Ectodermal cell (in vitro differentiated cells): ENCODE measurements at regions not wholly inside any gene's neighbourhood (a gene's known extent, or its start where the extent isn't known, plus 50 kb on each side); places are given as distances from the start of the nearest gene placed in this dataset.
"Not testable (repeated sequence)": the region's sequence is repeated elsewhere in the genome, so short reads cannot be mapped to it uniquely, and the experiment has no call there.

Source experiments
- H3K27ac ChIP-seq: 2 replicates; pipeline ENCODE4 v1.7.0; 2013; ENCODE audit warnings: mild to moderate bottlenecking, low read depth, low read length; ENCODE audit not compliant: insufficient read depth, poor library complexity, severe bottlenecking
- H3K27me3 ChIP-seq: 2 replicates; pipeline ENCODE4 v1.7.0; 2013; ENCODE audit warnings: mild to moderate bottlenecking, low read length; ENCODE audit not compliant: insufficient read depth, control insufficient read depth, poor library complexity, severe bottlenecking
- H3K36me3 ChIP-seq: one replicate; pipeline ENCODE4 v1.7.0; 2013; ENCODE audit warnings: low read length; ENCODE audit not compliant: control insufficient read depth, insufficient read depth
- H3K4me1 ChIP-seq: one replicate; pipeline ENCODE4 v1.7.0; 2013; ENCODE audit warnings: low read length; ENCODE audit not compliant: control insufficient read depth, insufficient read depth
- H3K4me3 ChIP-seq: 2 replicates; pipeline ENCODE4 v1.7.0; 2013; ENCODE audit warnings: low read depth, low read length, control low read depth; ENCODE audit not compliant: insufficient read depth
- H3K9me3 ChIP-seq: 2 replicates; pipeline ENCODE4 v1.7.0; 2013; ENCODE audit warnings: mild to moderate bottlenecking, low read length, moderate library complexity; ENCODE audit not compliant: control insufficient read depth
- WGBS, 2 experiments: methylation state at CpG; one replicate each; pipeline ENCODE4 v1.1.7; 2013; ENCODE audit warnings: missing lambda C conversion rate in 2 of 2; 5-methylcytosine and 5-hydroxymethylcytosine counted together

DNA sequence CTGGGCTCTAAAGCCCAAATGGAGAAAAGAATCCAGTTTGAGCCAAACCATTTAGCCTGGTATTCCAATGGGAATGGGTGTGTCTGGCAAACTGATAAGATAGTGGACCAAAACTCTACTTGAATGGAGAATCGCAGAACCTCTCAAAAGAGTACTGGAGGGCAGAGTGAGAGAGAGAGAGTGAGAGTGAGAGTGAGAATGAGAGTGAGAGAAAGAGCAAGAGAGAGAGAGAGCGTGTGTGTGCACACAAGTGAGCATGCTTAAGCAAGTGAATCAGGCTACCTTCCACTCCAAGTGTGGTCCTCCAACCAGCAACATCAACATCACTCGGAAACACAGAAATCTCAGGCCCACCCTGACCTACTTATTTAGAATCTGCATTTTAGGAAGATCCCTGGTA, 58.8 kb downstream of the UQCRFS1 start:
- no peaks in the 10 kb centered on the region for H3K36me3 ChIP-seq
- H3K4me3 ChIP-seq: no peak overlapping the region
- H3K27ac ChIP-seq: no peak overlapping the region
- no peaks in the 10 kb centered on the region for H3K27me3 ChIP-seq
- 93 to 100% methylated on average over 3 of the region's 3 CpGs for whole genome bisulfite sequencing, 2 experiments
- no peaks in the 10 kb centered on the region for H3K9me3 ChIP-seq
- no peaks in the 10 kb centered on the region for H3K4me1 ChIP-seq

DNA sequence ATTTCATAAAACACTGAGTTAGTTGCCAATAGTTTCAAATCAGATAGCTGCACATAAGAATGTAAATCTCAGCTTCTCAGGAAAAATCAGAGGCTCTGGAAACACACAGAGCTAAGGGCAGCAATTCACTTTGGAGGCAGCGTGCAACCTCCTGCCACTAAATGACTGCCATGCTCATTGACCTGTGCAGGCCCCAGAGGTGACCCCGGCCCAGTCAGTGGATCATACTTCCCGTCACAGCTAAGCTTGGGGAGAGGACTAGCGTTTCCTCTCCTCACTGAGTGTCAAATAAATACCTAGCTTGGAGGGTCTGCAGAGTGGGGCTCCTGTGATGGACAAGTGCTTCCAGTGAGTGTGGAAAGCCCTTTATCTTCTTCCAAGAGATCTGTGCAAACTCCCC, 67.2 kb downstream of the UQCRFS1 start:
- no peaks in the 10 kb centered on the region for H3K36me3 ChIP-seq
- no peak overlapping the region for H3K27ac ChIP-seq
- WGBS, 2 experiments: 83 to 85% methylated on average over 4 of the region's 4 CpGs
- H3K27me3 ChIP-seq: no peaks in the 10 kb centered on the region
- H3K4me3 ChIP-seq: no peak overlapping the region
- no peaks in the 10 kb centered on the region for H3K9me3 ChIP-seq
- no peaks in the 10 kb centered on the region for H3K4me1 ChIP-seq

DNA sequence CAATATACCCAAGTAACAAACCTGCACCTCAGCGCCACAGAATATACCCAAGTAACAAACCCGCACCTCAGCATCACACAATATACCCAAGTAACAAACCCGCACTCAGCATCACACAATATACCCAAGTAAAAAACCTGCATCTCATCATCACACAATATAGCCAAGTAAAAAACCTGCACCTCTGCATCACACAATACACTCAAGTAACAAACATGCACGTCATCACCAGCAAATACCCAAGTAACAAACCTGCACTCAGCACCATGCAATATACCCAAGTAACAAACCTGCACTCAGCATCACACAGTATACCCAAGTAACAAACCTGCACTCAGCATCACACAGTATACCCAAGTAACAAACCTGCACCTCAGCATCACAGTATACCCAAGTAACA, 69.8 kb downstream of the UQCRFS1 start:
- Histone ChIP-seq H3K27me3 (no peaks in the 10 kb centered on the region), H3K9me3 (no peaks in the 10 kb centered on the region), H3K4me3 (no peak overlapping the region), H3K36me3 (no peaks in the 10 kb centered on the region), H3K27ac (no peak overlapping the region), H3K4me1 (no peaks in the 10 kb centered on the region)
- WGBS, 2 experiments: 92 to 93% methylated on average over 4 of the region's 4 CpGs

DNA sequence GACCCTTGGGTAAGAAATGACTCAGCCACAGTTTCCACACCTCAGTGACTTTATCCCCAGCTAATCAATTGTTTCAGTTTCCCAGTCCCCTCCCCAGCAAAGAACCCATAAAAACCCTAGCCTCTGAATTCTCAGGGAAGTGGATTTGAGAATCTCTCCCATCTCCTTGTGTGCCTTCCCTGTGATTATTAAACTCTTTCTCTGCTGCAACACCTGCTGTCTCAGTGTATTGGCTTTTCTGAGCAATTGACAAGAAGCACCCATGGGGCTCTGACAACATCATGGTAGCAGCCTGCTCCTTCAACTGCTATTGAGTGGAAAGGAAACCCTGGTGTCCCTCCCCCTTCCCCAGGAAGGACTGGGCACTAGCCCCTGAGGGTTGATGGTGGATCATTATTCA, 73.7 kb downstream of the UQCRFS1 start:
- Histone ChIP-seq H3K4me1 (no peaks in the 10 kb centered on the region), H3K27ac (no peak overlapping the region), H3K36me3 (no peaks in the 10 kb centered on the region), H3K4me3 (no peak overlapping the region), H3K9me3 (no peaks in the 10 kb centered on the region), H3K27me3 (no peaks in the 10 kb centered on the region)

DNA sequence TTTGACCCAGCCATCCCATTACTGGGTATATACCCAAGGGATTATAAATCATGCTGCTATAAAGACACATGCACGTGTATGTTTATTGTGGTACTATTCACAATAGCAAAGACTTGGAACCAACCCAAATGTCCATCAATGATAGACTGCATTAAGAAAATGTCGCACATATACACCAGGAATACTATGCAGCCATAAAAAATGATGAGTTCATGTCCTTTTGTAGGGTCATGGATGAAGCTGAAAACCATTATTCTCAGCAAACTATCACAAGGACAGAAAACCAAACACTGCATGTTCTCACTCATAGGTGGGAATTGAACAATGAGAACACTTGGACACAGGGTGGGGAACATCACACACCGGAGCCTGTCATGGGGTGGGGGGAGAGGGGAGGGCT, 74.7 kb downstream of the UQCRFS1 start:
- H3K27ac ChIP-seq, H3K9me3 ChIP-seq, H3K4me1 ChIP-seq, H3K27me3 ChIP-seq, H3K4me3 ChIP-seq, H3K36me3 ChIP-seq: not testable (repeated sequence)
- 67 to 72% methylated on average over 1 to 2 of the region's 3 CpGs for WGBS, 2 experiments

DNA sequence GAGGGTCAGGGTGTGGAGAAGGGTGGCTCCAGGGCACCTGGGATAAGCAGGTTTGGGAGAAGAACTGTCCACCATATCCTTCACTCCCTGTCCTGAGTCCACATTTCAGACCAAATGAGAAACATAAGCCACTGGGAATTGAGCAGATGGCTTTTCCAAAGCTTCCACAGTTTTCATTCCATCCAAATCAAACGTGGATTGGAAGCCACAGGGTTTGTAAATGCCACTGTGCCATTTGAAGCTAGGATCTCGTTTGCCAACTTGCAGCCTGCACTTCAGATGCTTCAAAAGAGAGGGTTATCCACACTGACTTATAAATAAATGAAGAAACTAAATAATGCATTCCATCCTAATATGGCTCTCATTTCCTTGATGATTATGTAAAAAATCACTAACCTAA, 81.5 kb downstream of the UQCRFS1 start:
- no peaks in the 10 kb centered on the region for H3K9me3 ChIP-seq
- 69 to 78% methylated on average over 2 of the region's 2 CpGs for WGBS, 2 experiments
- H3K36me3 ChIP-seq: no peaks in the 10 kb centered on the region
- H3K4me1 ChIP-seq: no peaks in the 10 kb centered on the region
- H3K27ac ChIP-seq: no peak overlapping the region
- no peaks in the 10 kb centered on the region for H3K27me3 ChIP-seq
- no peak overlapping the region for H3K4me3 ChIP-seq

DNA sequence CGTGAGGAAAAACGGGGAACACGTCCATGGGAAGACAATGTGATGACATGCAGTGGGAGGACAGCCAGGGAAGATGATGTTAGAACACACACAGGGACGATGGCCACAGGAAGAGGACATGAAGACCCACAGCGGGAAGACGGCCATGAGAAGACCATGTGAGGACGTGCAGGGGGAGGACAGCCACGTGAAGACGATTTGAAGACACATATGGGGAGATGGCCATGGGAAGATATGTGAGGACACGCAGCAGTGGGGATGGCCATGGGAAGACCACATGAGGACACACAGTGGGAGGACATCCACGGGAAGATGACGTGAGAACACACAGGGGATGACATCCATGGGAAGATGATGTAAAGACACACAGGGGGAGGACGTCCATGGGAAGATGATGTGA, 83.8 kb downstream of the UQCRFS1 start:
- no peak overlapping the region for H3K4me3 ChIP-seq
- H3K27ac ChIP-seq: no peak overlapping the region
- H3K27me3 ChIP-seq: no peaks in the 10 kb centered on the region
- no peaks in the 10 kb centered on the region for H3K4me1 ChIP-seq
- no peaks in the 10 kb centered on the region for H3K36me3 ChIP-seq
- WGBS, 2 experiments: 89 to 92% methylated on average over 13 of the region's 13 CpGs
- H3K9me3 ChIP-seq: no peaks in the 10 kb centered on the region

DNA sequence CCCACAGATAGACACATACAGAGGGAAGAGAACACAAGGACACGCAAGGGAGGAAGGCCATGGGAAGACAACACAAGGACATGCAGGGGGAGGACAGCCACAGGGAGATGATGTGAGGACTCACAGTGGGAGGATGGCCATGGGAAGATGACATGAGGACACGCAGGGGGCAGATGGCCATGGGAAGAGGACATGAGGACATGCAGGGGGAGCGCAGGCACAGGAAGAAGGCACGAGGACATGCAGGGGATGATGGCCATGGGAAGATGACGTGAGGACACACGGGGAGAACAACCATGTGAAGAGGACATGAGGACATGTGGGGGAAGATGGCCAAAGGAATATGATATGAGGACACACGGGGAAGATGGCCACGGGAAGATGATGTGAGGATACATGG, 84.7 kb downstream of the UQCRFS1 start:
- no peak overlapping the region for H3K27ac ChIP-seq
- 93 to 94% methylated on average over 8 of the region's 8 CpGs for WGBS, 2 experiments
- H3K9me3 ChIP-seq: no peaks in the 10 kb centered on the region
- H3K27me3 ChIP-seq: no peaks in the 10 kb centered on the region
- H3K36me3 ChIP-seq: no peaks in the 10 kb centered on the region
- no peaks in the 10 kb centered on the region for H3K4me1 ChIP-seq
- H3K4me3 ChIP-seq: no peak overlapping the region

DNA sequence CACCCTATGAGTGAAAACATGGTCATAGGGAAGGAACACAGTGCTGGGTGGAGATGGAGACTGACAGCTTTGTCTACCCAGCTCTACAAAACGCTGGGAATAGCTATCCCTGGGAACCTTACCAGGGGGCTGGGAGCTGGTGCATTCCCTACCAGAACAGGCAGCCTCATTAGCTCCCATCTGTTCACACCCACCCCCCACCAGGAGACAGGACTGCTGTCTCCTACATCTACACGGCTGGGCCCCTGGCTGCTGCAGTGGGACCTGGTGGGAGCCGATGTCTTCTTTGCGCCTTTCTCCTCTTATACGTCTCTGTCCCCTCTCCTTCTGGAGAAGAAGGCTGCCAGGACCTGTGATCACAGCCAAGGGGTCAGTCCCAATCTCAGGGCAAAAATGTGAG, 90.8 kb downstream of the UQCRFS1 start:
- H3K9me3 ChIP-seq: no peaks in the 10 kb centered on the region
- no peak overlapping the region for H3K4me3 ChIP-seq
- no peak overlapping the region for H3K27ac ChIP-seq
- H3K36me3 ChIP-seq: no peaks in the 10 kb centered on the region
- H3K4me1 ChIP-seq: peaks cover 5% of the 10 kb centered on the region
- H3K27me3 ChIP-seq: no peaks in the 10 kb centered on the region
- 87 to 88% methylated on average over 5 of the region's 5 CpGs for WGBS, 2 experiments

DNA sequence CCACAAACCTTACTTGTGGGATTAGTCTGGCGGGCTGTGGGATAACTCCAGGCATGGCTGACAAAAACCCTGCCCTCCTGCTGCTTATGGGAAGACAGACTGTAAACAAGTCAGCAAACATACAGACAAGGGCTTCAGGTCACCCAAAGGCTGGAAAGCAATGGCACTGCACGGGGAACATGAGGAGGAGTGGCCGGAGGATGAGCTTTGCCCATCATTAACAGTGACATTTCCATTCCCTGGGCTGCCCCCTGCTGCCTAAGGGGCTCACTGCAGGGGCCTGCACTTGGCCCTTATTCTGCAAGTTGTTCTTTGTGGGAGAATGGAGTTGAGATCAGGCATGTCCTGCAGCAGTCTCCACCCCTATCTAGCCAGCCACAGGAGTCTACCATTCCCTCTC, 91.3 kb downstream of the UQCRFS1 start:
- Histone ChIP-seq H3K4me1 (peaks cover 5% of the 10 kb centered on the region), H3K36me3 (no peaks in the 10 kb centered on the region)
- 64 to 65% methylated on average over 3 of the region's 3 CpGs for WGBS, 2 experiments

DNA sequence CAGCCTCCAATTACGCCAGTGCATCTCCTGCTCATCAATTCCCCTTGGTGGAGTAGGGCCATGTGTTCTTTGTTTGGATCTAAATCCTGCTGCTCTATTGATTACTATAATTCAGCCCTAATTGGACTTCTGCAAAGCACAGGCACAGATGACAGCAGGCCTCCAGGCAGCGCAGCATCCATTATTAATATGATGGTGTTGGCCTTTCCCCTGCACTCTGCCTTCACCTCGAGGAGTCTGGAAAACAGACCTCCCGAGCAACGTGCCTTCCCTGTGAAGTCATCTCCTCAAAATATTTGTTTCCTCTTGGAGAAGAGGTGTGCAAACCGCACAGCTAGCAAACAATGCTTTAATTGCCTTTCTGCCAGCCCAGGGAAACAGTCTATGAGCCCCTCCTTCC, 92.5 kb downstream of the UQCRFS1 start:
- no peak overlapping the region for H3K27ac ChIP-seq
- peaks cover 5% of the 10 kb centered on the region for H3K4me1 ChIP-seq
- no peaks in the 10 kb centered on the region for H3K36me3 ChIP-seq
- WGBS, 2 experiments: 86 to 90% methylated on average over 6 of the region's 6 CpGs
- no peak overlapping the region for H3K4me3 ChIP-seq
- H3K27me3 ChIP-seq: no peaks in the 10 kb centered on the region
- no peaks in the 10 kb centered on the region for H3K9me3 ChIP-seq

More for the DNA sequence above, 91.3 kb downstream of the UQCRFS1 start:
- Histone ChIP-seq H3K27me3 (no peaks in the 10 kb centered on the region), H3K27ac (no peak overlapping the region), H3K9me3 (no peaks in the 10 kb centered on the region), H3K4me3 (no peak overlapping the region)
